Naive thymus-derived CD4-positive, alpha-beta T cell (primary cell): ENCODE measurements at regions not wholly inside any gene's neighbourhood (a gene's known extent, or its start where the extent isn't known, plus 50 kb on each side); places are given as distances from the start of the nearest gene placed in this dataset.

Source experiments
- ATAC-seq: fragments of 150-1000 bp; cut with Tn5 transposase; 2 replicates; pipeline ENCODE4 v1.10.0; 2021; ENCODE audit warnings: mild to moderate bottlenecking, moderate library complexity
- CTCF ChIA-PET: fragments of 350-600 bp; sonication (Branson Sonifier 250); formaldehyde crosslinking; loops from one replicate; lab custom pipeline; 2021; ENCODE audit warnings: antibody characterized with exemption; lab: Charles Lee
- POLR2A ChIA-PET: fragments of 350-600 bp; sonication (Branson Sonifier 250); formaldehyde crosslinking; loops from one replicate; lab custom pipeline; 2021; ENCODE audit warnings: antibody characterized with exemption, inconsistent platforms; lab: Charles Lee
- DNase-seq, 9 donors: peaks; one replicate each; pipeline versions ENCODE4 v3.0.0 to v3.0.0-alpha.2; 2020 to 2022; ENCODE audit warnings: mixed read lengths in 1 of 9
- H3K27ac ChIP-seq: one replicate; pipeline ENCODE4 v1.7.0; 2013; ENCODE audit warnings: mild to moderate bottlenecking, low read depth, low read length, moderate library complexity
- H3K27me3 ChIP-seq, 2 donors: one replicate each; pipeline ENCODE4 v1.7.0; 2013; ENCODE audit warnings: low read length in 2 of 2, mild to moderate bottlenecking in 2 of 2, moderate library complexity in 2 of 2; ENCODE audit not compliant: control insufficient read depth in 2 of 2, insufficient read depth in 2 of 2
- H3K36me3 ChIP-seq, 3 experiments: 1 replicate in 2 of 3; 2 replicates in 1 of 3; pipeline ENCODE4 v1.7.0; 2013; ENCODE audit warnings: low read length in 3 of 3, mild to moderate bottlenecking in 3 of 3, moderate library complexity in 1 of 3; ENCODE audit not compliant: insufficient read depth in 3 of 3, control insufficient read depth in 2 of 3
- H3K4me1 ChIP-seq, 2 donors: one replicate each; pipeline ENCODE4 v1.7.0; 2013; ENCODE audit warnings: low read length in 2 of 2, mild to moderate bottlenecking in 2 of 2, moderate library complexity in 1 of 2; ENCODE audit not compliant: control insufficient read depth in 2 of 2, insufficient read depth in 2 of 2
- H3K4me3 ChIP-seq: 2 replicates; pipeline ENCODE4 v1.7.0; 2013; ENCODE audit warnings: mild to moderate bottlenecking, low read length
- H3K9me3 ChIP-seq, 3 experiments: 1 replicate in 2 of 3; 2 replicates in 1 of 3; pipeline ENCODE4 v1.7.0; 2013; ENCODE audit warnings: low read length in 3 of 3; ENCODE audit not compliant: control insufficient read depth in 2 of 3
- H3K27ac Mint-ChIP-seq, 9 donors: one replicate each; pipeline ENCODE4 v1.8.0; 2020 to 2022; ENCODE audit warnings: mixed read lengths in 9 of 9, mild to moderate bottlenecking in 8 of 9, moderate library complexity in 5 of 9, inconsistent platforms in 2 of 9
- H3K27me3 Mint-ChIP-seq, 5 donors: one replicate each; pipeline ENCODE4 v1.8.0; 2021 to 2022; ENCODE audit warnings: mixed read lengths in 5 of 5, mild to moderate bottlenecking in 1 of 5
- H3K36me3 Mint-ChIP-seq, 5 donors: one replicate each; pipeline ENCODE4 v1.8.0; 2020 to 2022; ENCODE audit warnings: mixed read lengths in 5 of 5, mild to moderate bottlenecking in 3 of 5, inconsistent platforms in 1 of 5
- H3K4me1 Mint-ChIP-seq, 7 donors: one replicate each; pipeline ENCODE4 v1.8.0; 2020 to 2022; ENCODE audit warnings: mixed read lengths in 7 of 7, mild to moderate bottlenecking in 3 of 7, inconsistent platforms in 1 of 7
- H3K4me3 Mint-ChIP-seq, 10 donors: one replicate each; pipeline ENCODE4 v1.8.0; 2020 to 2022; ENCODE audit warnings: mild to moderate bottlenecking in 10 of 10, mixed read lengths in 10 of 10, moderate library complexity in 6 of 10, inconsistent platforms in 2 of 10
- H3K9me3 Mint-ChIP-seq, 11 donors: one replicate each; pipeline ENCODE4 v1.8.0; 2020 to 2022; ENCODE audit warnings: mixed read lengths in 11 of 11, mild to moderate bottlenecking in 4 of 11, inconsistent platforms in 1 of 11, moderate library complexity in 1 of 11
- intact Hi-C, 2 donors: fragments of 100-400 bp; cut with micrococcal nuclease; formaldehyde crosslinking; loops; one replicate each; pipeline ENCODE4 v1.15.1; 2023

GRCh38 chr13:29903996-29904395 is 53.6 kb upstream of the UBL3 start:
- Mint-ChIP-seq H3K4me3 (no peak overlapping the region), H3K9me3 (peaks cover 0 to 4% (median 0%) of the 10 kb centered on the region in 11 donors), H3K27me3 (peaks cover 0 to 17% (median 0%) of the 10 kb centered on the region in 5 donors), H3K36me3 (peaks cover 0 to 5% (median 0%) of the 10 kb centered on the region in 5 donors), H3K27ac (no peak overlapping the region), H3K4me1 (peaks cover 8 to 36% (median 22%) of the 10 kb centered on the region in 7 donors)
- no peaks in the 10 kb centered on the region for H3K27me3 ChIP-seq
- POLR2A ChIA-PET: interaction anchor here (0.6 to 1.0 kb wide), 2 partner anchors 17 to 482 kb away, joined by 3 to 5 read pairs; no protein-coding TSS in a partner anchor
- H3K27ac ChIP-seq: no peak overlapping the region
- no peak overlapping the region for H3K4me3 ChIP-seq
- intact Hi-C loops: loop anchor here in 1 of 2 donors (2.0 kb wide), 1 partner anchor 53 kb away; the partner anchor contains the start of gene UBL3
- DNase-seq (no peak), ATAC-seq (no peak)
- no peaks in the 10 kb centered on the region for H3K36me3 ChIP-seq
- H3K9me3 ChIP-seq: no peaks in the 10 kb centered on the region
- CTCF ChIA-PET: no interaction called here
- peaks cover 13 to 22% of the 10 kb centered on the region in 2 donors for H3K4me1 ChIP-seq

- no peak overlapping the region for H3K4me3 ChIP-seq
- ATAC-seq (no peak), DNase-seq (no peak)
- H3K36me3 ChIP-seq: no peaks in the 10 kb centered on the region
- no peaks in the 10 kb centered on the region for H3K9me3 ChIP-seq
- H3K4me1 ChIP-seq: peaks cover 13 to 22% of the 10 kb centered on the region in 2 donors
- ChIA-PET POLR2A (interaction anchor here (1.0 to 1.2 kb wide), 2 partner anchors 17 to 203 kb away, joined by 3 read pairs; no protein-coding TSS in a partner anchor), CTCF (interaction anchor here (0.6 to 1.6 kb wide), 2 partner anchors 24 to 33 kb away, joined by 5 to 8 read pairs; no protein-coding TSS in a partner anchor)
- Mint-ChIP-seq H3K27ac (no peak overlapping the region), H3K9me3 (peaks cover 0 to 4% (median 0%) of the 10 kb centered on the region in 11 donors), H3K4me3 (no peak overlapping the region), H3K36me3 (peaks cover 0 to 5% (median 0%) of the 10 kb centered on the region in 5 donors), H3K4me1 (peaks cover 8 to 36% (median 22%) of the 10 kb centered on the region in 7 donors), H3K27me3 (peaks cover 0 to 21% (median 0%) of the 10 kb centered on the region in 5 donors)
- no peaks in the 10 kb centered on the region for H3K27me3 ChIP-seq
- intact Hi-C loops: loop anchor here in 1 of 2 donors (2.0 kb wide), 1 partner anchor 53 kb away; the partner anchor contains the start of gene UBL3
- no peak overlapping the region for H3K27ac ChIP-seq
Measured at GRCh38 chr13:29903543-29903942, 53.1 kb upstream of the UBL3 start.

GRCh38 chr13:29902632-29903305 is 52.4 kb upstream of the UBL3 start:
- no peak for DNase-seq
- peak; percentile 5 for ATAC-seq
- Mint-ChIP-seq H3K27ac (peak overlapping the region; percentile 1 to 94 (median 74)), H3K9me3 (peaks cover 0 to 4% (median 0%) of the 10 kb centered on the region in 11 donors), H3K36me3 (peaks cover 0 to 5% (median 0%) of the 10 kb centered on the region in 5 donors), H3K4me1 (peaks cover 8 to 28% (median 22%) of the 10 kb centered on the region in 7 donors), H3K27me3 (peaks cover 0 to 27% (median 0%) of the 10 kb centered on the region in 5 donors), H3K4me3 (peak overlapping the region; percentile 69 to 95 (median 82))
- Histone ChIP-seq H3K27me3 (no peaks in the 10 kb centered on the region), H3K27ac (no peak overlapping the region), H3K4me1 (peaks cover 13 to 22% of the 10 kb centered on the region in 2 donors), H3K4me3 (peak overlapping the region; percentile 46), H3K36me3 (no peaks in the 10 kb centered on the region), H3K9me3 (no peaks in the 10 kb centered on the region)
- CTCF ChIA-PET: interaction anchor here (0.6 to 1.6 kb wide), 4 partner anchors 18 to 33 kb away, joined by 3 to 8 read pairs (median 4); no protein-coding TSS in a partner anchor
- intact Hi-C loops: loop anchor here (1.0 to 2.0 kb wide), 3 partner anchors 33 to 52 kb away; partner anchors contain the start of gene UBL3 (in 1 of the 2)
- POLR2A ChIA-PET: interaction anchor here (0.9 to 1.7 kb wide), 4 partner anchors 9 to 203 kb away, joined by 3 to 7 read pairs (median 4); partner anchors contain the start of gene UBL3

- H3K27ac ChIP-seq: no peak overlapping the region
- intact Hi-C loops: loop anchor here (1.0 to 2.0 kb wide), 3 partner anchors 33 to 52 kb away; partner anchors contain the start of gene UBL3 (in 1 of the 2)
Measured at GRCh38 chr13:29901710-29902631, 51.6 kb upstream of the UBL3 start.

More at GRCh38 chr13:29901710-29902631, 51.6 kb upstream of the UBL3 start:
- Mint-ChIP-seq H3K4me1 (peaks cover 8 to 25% (median 22%) of the 10 kb centered on the region in 7 donors), H3K27me3 (peaks cover 0 to 31% (median 0%) of the 10 kb centered on the region in 5 donors), H3K4me3 (peak overlapping the region; percentile 69 to 95 (median 82)), H3K27ac (peak overlapping the region; percentile 1 to 94 (median 74)), H3K36me3 (peaks cover 0 to 5% (median 0%) of the 10 kb centered on the region in 5 donors), H3K9me3 (peaks cover 0 to 4% (median 0%) of the 10 kb centered on the region in 11 donors)
- Histone ChIP-seq H3K9me3 (no peaks in the 10 kb centered on the region), H3K36me3 (no peaks in the 10 kb centered on the region), H3K27me3 (no peaks in the 10 kb centered on the region), H3K4me1 (peaks cover 13 to 22% of the 10 kb centered on the region in 2 donors), H3K4me3 (peak overlapping the region; percentile 46)
- peak in 8 of 9 donors; percentile 2 to 40 (median 24) for DNase-seq
- ChIA-PET POLR2A (interaction anchor here (0.9 to 1.7 kb wide), 6 partner anchors 9 to 204 kb away, joined by 3 to 7 read pairs (median 4); partner anchors contain the start of gene UBL3), CTCF (interaction anchor here (0.7 to 1.6 kb wide), 4 partner anchors 8 to 34 kb away, joined by 3 to 5 read pairs (median 4); no protein-coding TSS in a partner anchor)
- ATAC-seq: peak; percentile 84
